ENCODE measurements at regions not wholly inside any gene's neighbourhood (a gene's known extent, or its start where the extent isn't known, plus 50 kb on each side); places are given as distances from the start of the nearest gene placed in this dataset.
"Not testable (repeated sequence)": the region's sequence is repeated elsewhere in the genome, so short reads cannot be mapped to it uniquely, and the experiment has no call there.

DNA sequence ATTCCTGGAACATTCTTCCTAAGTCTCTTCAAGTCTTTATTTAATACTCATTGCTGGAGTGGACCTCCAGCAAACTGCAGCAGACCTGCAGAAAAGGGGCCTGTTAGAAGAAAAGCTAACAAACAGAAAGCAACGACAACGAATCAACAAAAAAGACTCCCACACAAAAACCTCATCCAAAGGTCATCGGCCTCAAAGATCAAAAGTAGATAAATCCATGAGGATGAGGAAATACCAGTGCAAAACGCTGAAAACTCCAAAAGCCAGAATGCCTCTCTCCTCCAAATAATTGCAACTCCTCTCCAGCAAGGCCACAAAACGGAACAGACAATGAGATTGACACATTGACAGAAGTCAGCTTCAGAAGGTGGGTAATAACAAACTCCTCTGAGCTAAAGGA is 472.2 kb downstream of the C12orf50 start:
- DNase-seq (ENCODE audit: low spot score) = no peak

DNA sequence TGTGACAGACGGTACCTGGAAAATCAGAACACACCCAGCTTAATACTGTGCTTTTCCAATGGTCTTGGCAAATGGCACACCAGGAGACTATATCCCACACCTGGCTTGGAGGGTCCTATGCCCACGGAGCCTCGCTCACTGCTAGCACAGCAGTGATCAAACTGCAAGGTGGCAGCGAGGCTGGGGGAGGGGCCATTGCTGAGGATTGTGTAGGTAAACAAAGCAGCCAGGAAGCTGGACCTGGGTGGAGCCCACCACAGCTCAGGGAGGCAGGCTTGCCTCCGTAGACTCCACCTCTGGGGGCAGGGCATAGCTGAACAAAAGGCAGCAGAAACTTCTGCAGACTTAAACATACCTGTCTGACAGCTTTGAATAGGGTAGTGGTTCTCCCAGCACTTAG is 498.0 kb downstream of the C12orf50 start:
- DNase-seq (ENCODE audit: low spot score) = not testable (repeated sequence)

DNA sequence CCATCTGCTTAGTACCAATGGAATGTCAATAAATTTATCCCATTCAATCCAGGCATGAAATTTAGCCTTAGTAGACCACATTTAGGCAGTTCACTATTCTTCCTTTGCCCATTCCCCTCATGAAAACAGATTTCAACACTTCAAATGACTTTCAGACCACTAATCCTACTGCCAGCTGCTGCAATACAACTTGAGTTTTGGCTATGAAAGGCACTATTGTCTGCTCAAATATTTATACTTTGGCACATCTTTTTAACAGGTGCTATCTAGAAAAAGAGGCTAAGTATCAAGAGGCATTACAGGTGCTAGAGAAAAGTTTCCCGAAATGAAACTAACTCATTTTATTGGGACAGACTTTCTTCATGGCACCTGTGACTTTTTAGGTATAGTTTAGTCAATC is 499.8 kb downstream of the C12orf50 start:
- DNase-seq (ENCODE audit: low spot score) = no peak

DNA sequence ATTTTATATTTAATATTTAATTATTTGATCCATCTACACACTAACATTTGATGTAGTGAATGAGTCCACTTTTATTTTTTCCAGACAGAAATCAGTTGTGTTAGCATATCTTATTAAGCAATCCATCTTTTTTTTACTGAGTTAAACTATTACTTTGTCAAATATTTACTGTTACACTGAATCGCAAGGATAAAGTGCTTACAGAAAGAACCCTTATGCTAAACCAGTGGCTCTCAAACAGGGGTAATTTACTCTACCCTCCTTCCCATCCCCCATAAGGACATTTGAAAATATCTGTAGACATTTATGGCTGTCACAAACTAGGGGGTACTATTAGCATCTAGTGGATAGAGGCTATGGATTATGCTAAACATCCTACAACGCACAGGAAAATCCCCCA is 508.2 kb downstream of the C12orf50 start:
- DNase-seq (ENCODE audit: low spot score) = no peak

DNA sequence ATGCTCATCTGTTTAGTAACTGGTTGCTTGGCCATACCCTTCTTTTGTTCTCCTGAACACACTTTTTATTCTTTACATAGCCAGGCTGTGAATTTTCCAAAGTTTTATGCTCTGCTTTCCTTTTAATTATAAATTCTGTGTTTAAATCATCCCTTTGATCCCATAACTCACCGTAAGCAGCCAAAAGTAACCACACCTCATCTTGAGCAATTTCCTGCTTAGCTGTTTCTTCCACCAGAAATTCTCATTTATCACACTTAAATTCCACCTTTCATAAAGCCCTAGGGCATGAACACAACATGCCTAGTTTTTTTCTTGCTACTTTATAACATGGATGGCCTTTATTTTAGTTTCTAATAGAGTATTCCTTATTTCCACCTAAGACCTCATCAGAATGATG is 510.7 kb downstream of the C12orf50 start:
- DNase-seq (ENCODE audit: low spot score) = no peak

DNA sequence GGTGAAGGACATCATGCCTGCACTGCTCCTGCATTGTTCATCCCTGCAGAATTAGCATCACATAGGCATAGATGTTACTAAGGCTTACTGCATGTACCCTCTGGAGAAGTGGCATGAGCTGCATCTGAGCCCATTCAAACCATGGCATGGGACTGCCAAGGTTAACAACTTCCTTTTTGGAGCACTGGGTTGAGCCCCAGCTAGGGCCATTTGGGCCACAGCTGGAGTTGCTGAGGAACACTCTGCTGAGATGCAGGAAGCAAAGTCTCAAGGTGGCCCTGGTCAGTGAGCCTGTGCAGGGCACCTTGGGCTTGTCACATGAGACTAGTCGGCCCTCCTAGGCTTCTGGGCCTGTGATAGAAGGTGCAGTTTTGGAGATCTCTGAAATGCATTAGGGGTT is 511.2 kb downstream of the C12orf50 start:
- DNase-seq (ENCODE audit: low spot score) = no peak

DNA sequence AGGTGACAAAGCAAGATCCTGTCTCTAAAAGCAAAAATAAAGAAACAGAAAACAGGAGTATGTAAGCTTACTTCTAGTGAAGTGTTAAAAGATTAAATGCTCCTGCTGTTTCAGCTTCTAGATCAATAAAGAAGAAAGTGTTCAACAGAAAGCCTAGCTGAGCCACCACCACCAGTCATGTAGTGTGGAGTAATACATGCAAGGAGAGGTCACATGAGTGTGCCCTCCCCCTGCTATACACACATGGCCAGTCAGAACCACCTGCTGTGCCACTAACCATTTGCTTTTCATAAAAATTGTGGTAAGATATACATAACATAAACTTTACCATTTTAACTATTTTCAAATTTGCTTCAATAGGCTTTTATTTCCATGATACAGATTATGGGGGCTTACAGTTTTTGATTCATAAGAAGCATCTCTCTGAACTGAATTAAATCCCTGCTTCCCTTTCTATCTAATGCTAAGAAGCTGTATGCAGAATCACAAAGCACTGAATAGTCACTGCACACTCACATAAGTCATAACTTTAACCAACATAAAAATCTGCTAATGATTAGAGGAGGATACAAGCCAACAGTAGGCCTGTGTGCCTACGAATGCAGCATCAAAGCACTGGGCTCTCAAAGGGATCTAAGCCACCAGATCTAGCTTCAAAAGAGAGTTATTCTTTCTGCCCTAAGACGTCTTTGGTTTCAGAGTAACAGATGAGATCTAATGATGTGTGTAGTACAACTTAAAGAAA is 515.5 kb downstream of the C12orf50 start:
- DNase-seq (ENCODE audit: low spot score) = no peak

DNA sequence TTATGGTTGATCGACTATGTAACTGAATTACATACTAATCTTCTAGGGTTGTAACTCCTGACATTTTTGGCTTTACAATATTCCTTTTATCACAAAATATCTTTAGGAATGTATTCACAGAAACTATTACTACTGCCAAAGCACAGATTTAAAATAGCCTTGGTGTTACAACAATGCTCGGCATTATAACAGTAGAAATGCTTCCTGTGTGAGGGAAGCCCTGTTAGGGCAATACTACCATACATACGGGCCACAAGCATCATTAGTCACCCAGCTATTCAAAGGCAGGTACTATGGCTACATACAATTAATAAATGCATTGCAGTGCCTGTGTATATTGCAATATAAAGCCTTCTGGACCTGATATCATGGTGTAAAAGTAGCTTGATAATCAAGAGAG is 517.8 kb downstream of the C12orf50 start:
- no peak for DNase-seq (ENCODE audit: low spot score)

DNA sequence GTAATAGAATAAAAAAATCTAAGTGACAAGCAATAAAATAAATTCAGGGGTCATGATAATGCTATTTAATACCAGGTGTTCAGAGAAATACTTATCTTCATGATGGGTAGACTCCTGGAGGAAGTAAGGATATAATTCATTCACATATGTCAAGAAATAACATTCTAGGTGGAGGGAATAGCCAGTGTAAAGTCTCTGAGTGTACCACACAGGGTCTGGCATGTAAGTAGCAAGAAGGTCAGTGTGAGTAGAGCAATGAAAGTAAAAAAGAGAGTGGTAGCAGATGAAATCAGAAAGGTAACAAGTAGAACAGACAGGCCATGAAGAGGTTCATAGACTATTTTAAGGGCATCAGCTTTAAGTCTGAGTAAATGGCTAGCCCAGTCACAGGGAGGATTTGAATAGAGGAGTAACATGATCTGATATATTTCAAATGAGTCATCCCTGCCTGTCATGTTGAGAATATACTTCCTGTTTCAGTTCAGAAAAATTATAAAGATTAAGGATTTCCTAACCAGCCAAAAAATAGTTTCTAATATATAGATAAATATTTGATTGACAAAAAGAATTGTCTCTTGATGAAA is 519.9 kb downstream of the C12orf50 start:
- no peak for DNase-seq (ENCODE audit: low spot score)

DNA sequence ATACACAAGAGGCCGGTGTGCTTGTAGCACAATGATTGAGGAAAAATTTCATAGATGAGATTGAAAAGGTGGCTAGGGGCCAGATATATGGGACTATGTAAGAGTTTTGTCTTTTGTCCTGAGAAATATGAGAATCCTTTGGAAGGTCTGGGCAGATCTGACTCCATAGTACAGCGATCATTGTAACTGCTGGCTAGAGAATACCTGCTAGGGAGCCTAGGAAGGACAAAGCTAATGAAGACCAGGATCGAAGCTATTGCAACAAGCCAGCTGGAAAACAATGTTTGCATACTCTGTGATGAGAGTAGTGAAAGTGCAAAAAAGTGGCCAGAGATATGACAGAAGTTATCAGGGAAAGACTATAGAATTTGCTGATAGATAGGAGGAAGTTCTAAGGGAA is 537.6 kb downstream of the C12orf50 start:
- DNase-seq (ENCODE audit: low spot score) = no peak

DNA sequence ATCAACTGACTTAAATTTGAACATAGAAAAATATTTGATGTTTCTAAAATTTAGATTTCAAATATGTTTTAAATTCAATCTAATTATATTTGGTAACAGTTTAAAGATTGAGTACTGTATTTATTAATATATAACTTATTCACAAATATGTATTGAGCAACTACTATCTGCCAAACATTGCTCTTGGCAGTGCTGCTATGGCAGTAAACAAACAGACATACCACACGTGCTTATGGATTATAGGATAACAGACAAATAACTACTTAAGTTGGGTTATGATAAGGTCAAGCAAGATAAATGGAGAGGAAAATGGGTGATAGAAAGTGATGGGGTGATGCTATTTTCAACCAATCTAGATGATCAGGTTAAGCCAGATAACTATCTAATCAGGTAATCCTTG is 538.1 kb downstream of the C12orf50 start:
- no peak for DNase-seq (ENCODE audit: low spot score)

DNA sequence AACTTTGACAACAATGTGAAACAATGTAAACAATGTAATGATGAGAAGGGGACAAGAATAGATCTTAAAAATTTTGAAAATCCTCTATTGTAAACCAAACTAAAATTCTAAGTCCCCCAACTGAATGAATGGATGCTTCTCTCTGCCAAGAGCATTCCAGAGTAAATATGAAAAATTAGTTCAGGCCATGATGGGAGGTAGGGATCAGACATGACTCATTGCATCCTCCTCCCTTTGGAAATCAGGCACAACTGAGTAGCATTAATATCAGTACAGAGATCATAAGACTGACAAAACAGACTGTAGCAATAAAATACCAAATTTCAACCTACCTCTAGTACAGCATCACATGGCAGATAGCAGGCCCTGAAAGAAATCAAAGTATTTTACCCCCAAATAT is 559.9 kb downstream of the C12orf50 start:
- DNase-seq (ENCODE audit: low spot score) = no peak

DNA sequence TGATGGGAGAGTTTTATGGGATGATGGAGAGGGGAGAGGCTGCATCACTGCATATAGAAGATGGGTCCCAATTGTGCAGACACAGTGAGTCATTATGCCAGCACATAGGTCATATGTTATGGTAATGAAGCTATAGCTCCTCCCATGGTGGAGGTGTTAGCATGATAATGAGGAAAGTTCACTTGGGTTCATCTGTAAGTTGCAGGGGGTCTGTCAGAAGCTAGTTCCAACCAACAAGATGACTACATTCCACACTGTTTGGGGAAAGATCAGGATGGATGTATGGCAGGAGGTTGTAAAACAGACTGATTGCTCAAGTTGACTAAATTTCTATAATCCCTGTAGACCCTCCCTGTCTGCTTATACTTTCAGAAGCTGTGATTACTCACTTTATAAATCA is 561.3 kb downstream of the C12orf50 start:
- no peak for DNase-seq (ENCODE audit: low spot score)

DNA sequence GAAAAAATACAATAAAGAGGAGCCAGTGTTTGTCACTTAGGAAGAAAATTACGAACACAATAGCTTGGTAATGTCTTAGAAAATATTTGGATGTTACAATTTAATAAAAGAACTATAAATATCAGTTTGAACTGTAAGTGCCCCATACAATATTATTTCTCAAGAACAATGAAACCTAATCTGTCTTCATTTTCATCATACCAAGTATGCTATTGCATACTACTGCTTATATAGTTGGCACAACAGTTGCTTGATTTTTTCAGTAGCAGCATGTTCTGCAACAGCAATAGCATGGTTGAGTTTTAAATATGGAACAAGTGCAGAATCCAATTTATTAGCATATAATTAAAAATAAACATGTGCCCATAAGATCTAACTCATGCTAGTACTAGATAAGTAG is 564.6 kb downstream of the C12orf50 start:
- no peak for DNase-seq (ENCODE audit: low spot score)

DNA sequence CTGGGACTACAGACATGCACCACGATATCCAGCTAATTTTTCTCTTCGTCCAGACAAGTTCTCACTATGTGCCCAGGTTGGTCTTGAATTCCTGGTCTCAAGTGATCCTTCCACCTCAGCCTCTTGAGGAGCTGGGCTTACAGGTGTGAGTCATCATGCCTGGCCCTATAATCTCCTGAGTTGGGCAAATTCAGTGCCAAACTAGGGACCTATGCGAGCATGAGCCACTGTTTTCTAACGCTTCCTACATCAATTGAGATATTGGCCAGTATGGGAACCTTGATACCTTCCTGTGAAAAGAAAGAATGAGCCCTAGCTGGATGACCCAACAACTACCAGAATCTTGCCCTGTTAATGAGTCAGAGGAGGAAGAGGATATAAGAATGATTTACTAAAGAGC is 585.2 kb downstream of the C12orf50 start:
- DNase-seq (ENCODE audit: low spot score) = no peak

DNA sequence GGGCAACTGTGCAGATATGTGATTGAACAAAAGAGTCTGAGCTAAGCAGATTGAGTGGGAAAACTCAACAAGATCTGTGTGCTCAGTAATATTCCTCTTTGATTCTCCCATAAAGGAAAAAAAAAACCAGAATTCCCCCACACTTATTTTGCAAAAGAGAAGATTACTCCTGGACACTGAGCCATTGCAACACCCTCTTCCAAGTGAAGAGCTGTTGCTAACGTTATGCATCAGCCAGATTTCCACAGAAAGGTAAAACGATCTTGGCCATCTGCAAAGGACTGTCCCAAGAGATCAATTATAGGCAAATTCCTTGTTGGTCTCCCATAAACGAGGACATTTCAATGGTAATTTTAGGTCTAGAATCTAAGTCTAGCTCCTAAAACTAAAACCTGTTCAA is 587.7 kb downstream of the C12orf50 start:
- DNase-seq (ENCODE audit: low spot score) = no peak

DNA sequence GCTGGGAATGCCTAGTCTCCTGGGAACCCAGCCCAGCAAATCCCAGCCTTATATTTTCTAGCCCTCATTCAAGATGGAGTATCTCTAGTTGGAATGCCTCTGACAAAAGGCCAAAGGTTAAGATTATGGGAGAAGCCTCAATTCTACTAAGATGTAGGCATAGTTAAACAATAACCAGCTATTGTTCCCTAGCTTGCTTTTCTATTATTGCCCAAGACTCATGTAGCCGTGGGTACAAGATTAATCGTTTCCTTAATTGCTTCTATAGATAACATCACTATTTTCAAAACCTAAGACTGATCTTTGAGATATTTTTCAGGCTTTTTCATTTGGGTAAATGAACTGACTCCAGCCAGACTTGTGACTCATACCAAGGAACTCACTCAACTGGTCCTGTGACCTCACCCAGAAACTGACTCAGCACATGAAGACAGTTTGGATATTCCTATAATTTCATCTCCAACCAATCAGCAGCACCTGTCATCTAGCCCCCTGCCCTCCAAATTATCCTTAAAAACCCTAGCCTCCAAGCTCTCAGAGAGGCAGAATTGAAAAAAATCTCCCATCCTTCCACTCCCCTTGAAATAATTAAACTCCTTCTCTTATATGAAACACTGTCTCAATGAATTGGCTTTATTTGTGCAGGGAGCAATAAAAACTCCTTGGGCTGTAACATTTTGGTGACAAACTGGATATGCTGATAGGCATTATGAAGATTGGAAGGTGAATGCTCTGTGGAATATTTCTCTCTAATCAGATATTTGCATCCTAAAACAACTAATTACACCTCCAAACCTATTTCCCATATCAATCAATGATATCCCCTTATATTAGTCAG is 589.0 kb downstream of the C12orf50 start:
- no peak for DNase-seq (ENCODE audit: low spot score)

DNA sequence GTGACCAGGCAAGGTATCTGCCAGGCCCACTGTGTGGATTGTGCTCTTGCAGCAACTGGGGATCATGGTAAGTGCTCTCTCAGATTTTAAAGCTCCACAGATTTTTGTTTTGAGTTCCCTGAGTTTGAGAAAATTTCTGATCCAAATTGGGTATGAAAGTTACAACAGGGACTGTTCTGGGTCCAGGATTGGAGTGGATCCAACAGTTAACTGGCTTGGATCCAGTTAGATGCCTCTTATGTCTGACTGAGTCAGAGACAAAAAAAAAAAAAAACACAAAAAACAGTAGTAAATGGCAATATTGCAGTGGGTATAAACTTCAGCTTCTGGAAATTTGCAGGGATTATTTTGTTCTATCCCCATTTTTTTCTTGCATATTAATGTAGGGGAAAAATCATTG is 598.8 kb downstream of the C12orf50 start:
- no peak for DNase-seq (ENCODE audit: low spot score)

DNA sequence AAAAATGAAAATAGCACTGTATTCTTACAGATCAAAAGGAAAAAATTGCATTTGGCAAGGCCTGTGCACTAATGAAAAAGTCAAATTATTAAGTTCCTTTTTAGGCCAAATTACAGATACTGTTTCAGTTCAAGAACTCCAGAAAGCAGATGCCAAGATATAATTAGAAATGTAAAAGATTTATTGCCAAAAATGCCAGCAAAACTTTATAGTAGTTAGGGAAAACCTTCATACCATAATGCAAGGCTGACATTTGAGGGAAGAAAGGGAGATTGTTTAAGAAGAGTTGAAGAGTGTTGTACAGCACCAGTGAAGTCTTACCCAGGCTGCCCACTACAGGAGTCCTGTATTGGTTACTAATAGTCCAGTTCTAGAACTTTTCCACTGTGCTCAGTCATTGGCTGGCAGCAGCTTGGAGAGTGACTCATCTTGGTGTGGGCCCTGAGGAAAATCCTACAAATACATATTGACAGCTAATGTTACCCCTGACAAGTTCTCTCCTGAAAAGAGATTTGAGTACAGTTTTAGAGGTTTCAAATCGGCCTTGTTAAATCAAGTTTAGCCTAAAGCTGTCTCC is 600.4 kb downstream of the C12orf50 start:
- no peak for DNase-seq (ENCODE audit: low spot score)

DNA sequence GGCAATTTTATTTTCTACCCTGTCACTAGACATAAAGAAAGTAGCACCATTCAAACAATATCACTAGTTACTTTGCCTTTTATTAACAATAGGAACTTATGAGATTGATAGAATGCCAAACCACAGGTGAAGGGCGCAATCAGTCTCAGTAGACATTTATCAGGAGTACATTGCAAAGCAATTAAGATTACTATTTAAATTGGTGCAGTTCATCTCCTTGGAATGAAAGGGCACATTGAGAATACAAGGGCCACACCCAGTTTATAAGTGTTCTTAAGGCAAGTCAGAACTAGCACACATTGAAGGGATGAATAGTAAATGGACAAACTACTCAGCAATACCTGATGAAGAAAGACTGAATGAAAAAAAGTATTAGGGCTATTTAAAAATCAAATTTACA is 601.4 kb downstream of the C12orf50 start:
- DNase-seq (ENCODE audit: low spot score) = no peak

DNA sequence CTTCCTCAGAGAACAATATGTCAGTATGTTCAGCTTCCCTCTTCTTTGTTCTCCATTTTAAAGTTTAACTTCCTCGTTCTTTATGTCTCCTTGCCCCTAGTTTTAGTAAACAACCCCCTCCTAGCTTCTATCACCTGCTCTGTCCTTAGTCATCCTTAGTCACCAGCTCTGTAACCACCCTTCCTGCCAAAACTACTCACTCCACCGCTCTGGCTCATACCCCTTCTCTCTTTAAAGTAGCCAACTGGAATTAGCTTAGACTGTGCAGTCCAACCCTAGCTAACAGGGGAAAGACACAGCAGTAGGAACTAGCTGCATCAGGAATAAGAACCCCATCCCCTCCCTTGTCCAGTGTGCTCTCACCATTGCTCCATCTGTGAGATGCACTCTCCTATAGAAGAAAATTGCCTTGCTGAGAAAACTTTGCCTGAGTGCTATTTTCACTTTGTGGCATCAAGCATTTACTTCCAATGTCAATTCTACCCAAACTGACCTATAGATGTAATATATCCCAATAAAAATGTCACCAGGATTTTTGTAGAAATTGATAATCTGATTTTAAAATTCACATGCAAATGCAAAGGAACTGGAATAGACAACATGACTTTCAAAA is 603.2 kb downstream of the C12orf50 start:
- DNase-seq (ENCODE audit: low spot score) = no peak

DNA sequence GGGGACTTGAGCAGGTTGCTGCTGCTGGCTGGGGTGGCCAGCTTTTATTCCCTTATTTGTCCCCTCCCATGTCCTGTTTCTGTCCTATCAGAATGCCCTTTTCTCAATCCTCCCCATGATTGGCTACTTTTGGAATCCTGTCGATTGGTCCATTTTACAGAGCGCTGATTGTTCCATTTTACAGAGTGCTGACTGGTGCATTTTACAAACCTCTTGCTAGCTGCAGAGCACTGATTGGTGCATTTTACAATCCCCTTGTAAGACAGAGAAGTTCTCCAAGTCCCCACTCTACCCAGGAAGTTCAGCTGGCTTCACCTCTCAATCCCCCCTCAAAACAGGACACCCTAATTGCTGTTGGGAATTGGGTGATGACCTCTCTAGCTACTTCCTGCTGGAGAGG is 608.0 kb downstream of the C12orf50 start:
- not testable (repeated sequence) for DNase-seq (ENCODE audit: low spot score)

Measured in globus pallidus (tissue), 1 donor.